Spleen (tissue), 11 donors: ENCODE measurements at regions not wholly inside any gene's neighbourhood (a gene's known extent, or its start where the extent isn't known, plus 50 kb on each side); places are given as distances from the start of the nearest gene placed in this dataset.

Source experiments
- DNase-seq: peaks from one replicate; pipeline ENCODE4 v3.0.0-alpha.2; 2020
- H3K27ac ChIP-seq, 8 donors: fragments of 200-600 bp; sonication (generic) in 7 of 8; 1 replicate in 4 of 8; 2 replicates in 4 of 8; pipeline versions ENCODE4 v1.5.0 to v1.8.0; 2016 to 2021; ENCODE audit warnings: inconsistent platforms in 4 of 8, mild to moderate bottlenecking in 4 of 8, moderate library complexity in 1 of 8
- H3K27me3 ChIP-seq, 7 donors: fragments of 200-600 bp; sonication (generic) in 6 of 7; replicated peaks in 1 of 7; 1 replicate in 4 of 7; 2 replicates in 3 of 7; pipeline versions ENCODE4 v1.5.0 to v1.8.0; 2016 to 2021; ENCODE audit warnings: inconsistent platforms in 3 of 7, mild to moderate bottlenecking in 1 of 7
- H3K36me3 ChIP-seq, 6 donors: fragments of 200-600 bp; sonication (generic) in 5 of 6; 1 replicate in 4 of 6; 2 replicates in 2 of 6; pipeline versions ENCODE4 v1.5.0 to v1.8.0; 2016 to 2021; ENCODE audit warnings: inconsistent platforms in 2 of 6
- H3K4me1 ChIP-seq, 6 donors: fragments of 200-600 bp; sonication (generic) in 5 of 6; 1 replicate in 3 of 6; 2 replicates in 3 of 6; pipeline versions ENCODE4 v1.5.0 to v1.8.0; 2016 to 2021; ENCODE audit warnings: inconsistent platforms in 3 of 6
- H3K4me3 ChIP-seq, 8 donors: fragments of 200-600 bp; sonication (generic) in 7 of 8; 1 replicate in 4 of 8; 2 replicates in 4 of 8; pipeline versions ENCODE4 v1.5.0 to v1.8.0; 2016 to 2021; ENCODE audit warnings: inconsistent platforms in 4 of 8, mild to moderate bottlenecking in 4 of 8, moderate library complexity in 2 of 8
- H3K9me3 ChIP-seq, 8 donors: fragments of 200-600 bp; sonication (generic) in 7 of 8; 1 replicate in 4 of 8; 2 replicates in 4 of 8; pipeline versions ENCODE4 v1.5.0 to v1.8.0; 2016 to 2021; ENCODE audit warnings: inconsistent platforms in 4 of 8
- CTCF ChIP-seq, 11 experiments: fragments of 200-600 bp in 7 of 11; fragments of 450-650 bp in 4 of 11; sonication (generic) in 4 of 11; IDR thresholded peaks in 8 of 11; conservative IDR thresholded peaks in 3 of 11; 1 replicate in 7 of 11; 2 replicates in 4 of 11; pipeline versions ENCODE4 v1.4.0 to v1.8.0; 2016 to 2021; ENCODE audit warnings: antibody characterized with exemption in 11 of 11, inconsistent platforms in 4 of 11, mild to moderate bottlenecking in 1 of 11
- POLR2A ChIP-seq, 3 donors: fragments of 450-650 bp; IDR thresholded peaks; one replicate each; pipeline ENCODE4 v1.5.1; 2017; ENCODE audit warnings: antibody characterized with exemption in 3 of 3, mild to moderate bottlenecking in 1 of 3
- POLR2AphosphoS5 ChIP-seq, 3 donors: sonication (generic); formaldehyde crosslinking; IDR thresholded peaks; one replicate each; pipeline ENCODE4 v1.5.1; 2017; ENCODE audit warnings: antibody characterized with exemption in 3 of 3
- WGBS, 5 donors: extraction: QIAGEN DNeasy Blood & Tissue Kit in 3 of 5; methylation state at CpG; one replicate each; pipeline versions ENCODE4 v1.1.5 to v1.1.7; 2013 to 2018; 5-methylcytosine and 5-hydroxymethylcytosine counted together
- intact Hi-C: fragments of 100-400 bp; cut with DNase I; formaldehyde crosslinking; loops from one replicate; pipeline ENCODE4 v1.15.0; 2023; ENCODE audit warnings: low total_unique reads
- microRNA-seq, 3 donors: library from miRNA; unstranded; fragments of <30 nt; microRNA quantifications; one replicate each; pipeline versions ENCODE4 to v1.1.0, GENCODE V29; 2019 to 2020
- small RNA-seq, 4 donors: library from RNA; depleted of rRNA; stranded (forward); fragments of <200 nt; gene quantifications; one replicate each; pipeline ENCODE3, GENCODE V24; 2016
- donor health status: healthy with polysubstance abuse.
- donor health status: DM: no; HTN: no; CAD: no; lungs with moderate emphysema.
- donor health status: DM: no; HTN: no; CAD: no.
- donor health status: Bipolar disorder and iron deficiency.
- donor health status: healthy.
- donor health status: DM: no; HTN: no; CAD: no.
- donor health status: DM: yes; HTN: yes; CAD: no.

GRCh38 chr18:66662632-66663031 lies 58.7 kb upstream of the CDH19 start:
- Histone ChIP-seq H3K9me3 (no peaks in the 10 kb centered on the region), H3K4me3 (no peak overlapping the region), H3K36me3 (no peaks in the 10 kb centered on the region), H3K4me1 (no peaks in the 10 kb centered on the region), H3K27ac (no peak overlapping the region), H3K27me3 (no peaks in the 10 kb centered on the region)
- intact Hi-C loops = no loop called here
- TF ChIP-seq POLR2A (IDR thresholded peaks at IDR 0.05) (no peak), POLR2AphosphoS5 (IDR thresholded peaks at IDR 0.05) (no peak), CTCF (IDR thresholded peaks at IDR 0.05 in 8 of 11, conservative IDR thresholded peaks at IDR 0.05 in 3 of 11) (no peak)
- 79 to 88% (median 83%) methylated on average over 4 of the region's 4 CpGs for WGBS, 5 donors
- DNase-seq = no peak

- H3K9me3 ChIP-seq = no peaks in the 10 kb centered on the region
- intact Hi-C loops = no loop called here
- DNase-seq = no peak
- no peaks in the 10 kb centered on the region for H3K4me1 ChIP-seq
- no peaks in the 10 kb centered on the region for H3K36me3 ChIP-seq
- no peak overlapping the region for H3K27ac ChIP-seq
- TF ChIP-seq POLR2AphosphoS5 (IDR thresholded peaks at IDR 0.05) (no peak), POLR2A (IDR thresholded peaks at IDR 0.05) (no peak), CTCF (IDR thresholded peaks at IDR 0.05 in 8 of 11, conservative IDR thresholded peaks at IDR 0.05 in 3 of 11) (no peak)
- H3K4me3 ChIP-seq = no peak overlapping the region
- H3K27me3 ChIP-seq = no peaks in the 10 kb centered on the region
Observed at GRCh38 chr18:66655407-66655806, 51.5 kb upstream of the CDH19 start.

Small RNA genes in the stretch of these regions (microRNA-seq; reads per million reads assigned to microRNA genes)
- gene MIR5011 = 0 reads per million in 3 donors

Small RNA genes in the stretch of these regions (small RNA-seq; reads per million reads assigned to genes)
- gene AC091042.1 (0 reads per million in 4 donors), gene MIR5011 (0 reads per million in 4 donors), gene RNU6-1037P (0 reads per million in 4 donors), gene RPL31P9 (0 reads per million in 4 donors)
